Body of pancreas (tissue), 4 donors: ENCODE measurements at regions not wholly inside any gene's neighbourhood (a gene's known extent, or its start where the extent isn't known, plus 50 kb on each side); places are given as distances from the start of the nearest gene placed in this dataset.

Experiments
- POLR2A ChIP-seq, 3 donors: fragments of 450-650 bp; IDR thresholded peaks; one replicate each; pipeline ENCODE4 v1.6.1; 2016; ENCODE audit warnings: antibody characterized with exemption in 3 of 3, mild to moderate bottlenecking in 2 of 3
- TF ChIP-seq, protein P1 (sequence below), 7 experiments: fragments of 450-650 bp in 4 of 7; fragments of 200-600 bp in 3 of 7; sonication (generic) in 3 of 7; IDR thresholded peaks; one replicate each; pipeline ENCODE4 v1.5.1; 2016 to 2019; ENCODE audit warnings: antibody characterized with exemption in 7 of 7

DNA sequence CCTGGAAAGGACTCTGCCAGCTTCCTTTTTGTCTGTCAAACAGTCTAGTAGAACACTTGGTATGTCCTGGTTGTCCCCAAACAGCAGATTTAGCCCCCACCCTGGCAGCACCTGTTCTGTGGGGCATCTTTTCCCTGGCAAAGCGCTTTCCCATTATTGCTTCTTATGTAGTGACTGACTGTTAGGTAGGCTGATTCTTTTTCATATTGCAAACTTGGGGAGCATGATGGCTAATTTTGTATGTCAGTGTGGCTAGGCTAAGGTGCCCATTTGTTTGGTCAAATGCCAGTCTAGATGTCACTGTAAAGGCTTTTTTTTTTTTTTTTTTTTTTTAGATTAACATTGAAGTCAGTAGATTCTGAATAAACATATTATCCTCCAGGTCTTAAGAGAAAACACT lies 140.2 kb downstream of the MYCN start:
- TF ChIP-seq, protein P1, sequence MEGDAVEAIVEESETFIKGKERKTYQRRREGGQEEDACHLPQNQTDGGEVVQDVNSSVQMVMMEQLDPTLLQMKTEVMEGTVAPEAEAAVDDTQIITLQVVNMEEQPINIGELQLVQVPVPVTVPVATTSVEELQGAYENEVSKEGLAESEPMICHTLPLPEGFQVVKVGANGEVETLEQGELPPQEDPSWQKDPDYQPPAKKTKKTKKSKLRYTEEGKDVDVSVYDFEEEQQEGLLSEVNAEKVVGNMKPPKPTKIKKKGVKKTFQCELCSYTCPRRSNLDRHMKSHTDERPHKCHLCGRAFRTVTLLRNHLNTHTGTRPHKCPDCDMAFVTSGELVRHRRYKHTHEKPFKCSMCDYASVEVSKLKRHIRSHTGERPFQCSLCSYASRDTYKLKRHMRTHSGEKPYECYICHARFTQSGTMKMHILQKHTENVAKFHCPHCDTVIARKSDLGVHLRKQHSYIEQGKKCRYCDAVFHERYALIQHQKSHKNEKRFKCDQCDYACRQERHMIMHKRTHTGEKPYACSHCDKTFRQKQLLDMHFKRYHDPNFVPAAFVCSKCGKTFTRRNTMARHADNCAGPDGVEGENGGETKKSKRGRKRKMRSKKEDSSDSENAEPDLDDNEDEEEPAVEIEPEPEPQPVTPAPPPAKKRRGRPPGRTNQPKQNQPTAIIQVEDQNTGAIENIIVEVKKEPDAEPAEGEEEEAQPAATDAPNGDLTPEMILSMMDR (IDR thresholded peaks at IDR 0.05): no peak
- no peak for TF ChIP-seq POLR2A (IDR thresholded peaks at IDR 0.05)
